IgD-negative memory B cell (primary cell): ENCODE measurements at regions not wholly inside any gene's neighbourhood (a gene's known extent, or its start where the extent isn't known, plus 50 kb on each side); places are given as distances from the start of the nearest gene placed in this dataset.

ENCODE experiments used
- H3K27ac Mint-ChIP-seq, 3 donors: one replicate each; pipeline ENCODE4 v1.8.0; 2020 to 2022; ENCODE audit warnings: mild to moderate bottlenecking in 3 of 3, mixed read lengths in 3 of 3, moderate library complexity in 1 of 3
- H3K27me3 Mint-ChIP-seq: one replicate; pipeline ENCODE4 v1.8.0; 2021; ENCODE audit warnings: mixed read lengths
- H3K36me3 Mint-ChIP-seq: one replicate; pipeline ENCODE4 v1.8.0; 2020; ENCODE audit warnings: mild to moderate bottlenecking, mixed read lengths
- H3K4me1 Mint-ChIP-seq, 3 donors: one replicate each; pipeline ENCODE4 v1.8.0; 2020 to 2022; ENCODE audit warnings: mixed read lengths in 3 of 3, mild to moderate bottlenecking in 1 of 3
- H3K4me3 Mint-ChIP-seq, 4 donors: one replicate each; pipeline ENCODE4 v1.8.0; 2020 to 2022; ENCODE audit warnings: mild to moderate bottlenecking in 4 of 4, mixed read lengths in 4 of 4, moderate library complexity in 3 of 4
- H3K9me3 Mint-ChIP-seq, 3 donors: one replicate each; pipeline ENCODE4 v1.8.0; 2020 to 2021; ENCODE audit warnings: mixed read lengths in 3 of 3, mild to moderate bottlenecking in 1 of 3

- Mint-ChIP-seq H3K4me1 (no peaks in the 10 kb centered on the region), H3K27me3 (no peaks in the 10 kb centered on the region), H3K36me3 (no peaks in the 10 kb centered on the region), H3K4me3 (no peak overlapping the region), H3K9me3 (peaks cover 0 to 6% (median 4%) of the 10 kb centered on the region in 3 donors), H3K27ac (no peak overlapping the region)
Measured at GRCh38 chr11:91164452-91164822, 941.6 kb upstream of the CHORDC1 start.

- Mint-ChIP-seq H3K27me3 (no peaks in the 10 kb centered on the region), H3K36me3 (no peaks in the 10 kb centered on the region), H3K27ac (no peak overlapping the region), H3K9me3 (peaks cover 0 to 6% (median 4%) of the 10 kb centered on the region in 3 donors), H3K4me3 (no peak overlapping the region), H3K4me1 (no peaks in the 10 kb centered on the region)
Measured at GRCh38 chr11:91163619-91164451, 941.0 kb upstream of the CHORDC1 start.

- Mint-ChIP-seq H3K27ac (no peak overlapping the region), H3K27me3 (no peaks in the 10 kb centered on the region), H3K9me3 (peaks cover 0 to 6% (median 4%) of the 10 kb centered on the region in 3 donors), H3K36me3 (no peaks in the 10 kb centered on the region), H3K4me3 (no peak overlapping the region), H3K4me1 (no peaks in the 10 kb centered on the region)
Measured at GRCh38 chr11:91160661-91161060, 937.8 kb upstream of the CHORDC1 start.

GRCh38 chr11:91158891-91159537 lies 936.2 kb upstream of the CHORDC1 start:
- Mint-ChIP-seq H3K4me1 (no peaks in the 10 kb centered on the region), H3K36me3 (no peaks in the 10 kb centered on the region), H3K9me3 (peaks cover 0 to 6% (median 2%) of the 10 kb centered on the region in 3 donors), H3K27me3 (no peaks in the 10 kb centered on the region), H3K4me3 (no peak overlapping the region), H3K27ac (no peak overlapping the region)

- no peaks in the 10 kb centered on the region for H3K36me3 Mint-ChIP-seq
- H3K27me3 Mint-ChIP-seq, result no peaks in the 10 kb centered on the region
- no peak overlapping the region for H3K4me3 Mint-ChIP-seq
- H3K4me1 Mint-ChIP-seq, result no peaks in the 10 kb centered on the region
- H3K9me3 Mint-ChIP-seq, result peaks cover 0 to 6% (median 2%) of the 10 kb centered on the region in 3 donors
- H3K27ac Mint-ChIP-seq, result no peak overlapping the region
Measured at GRCh38 chr11:91158297-91158696, 935.4 kb upstream of the CHORDC1 start.

- H3K27ac Mint-ChIP-seq, result no peak overlapping the region
Measured at GRCh38 chr11:91156041-91156440, 933.2 kb upstream of the CHORDC1 start.

GRCh38 chr11:91147885-91148284 lies 925.0 kb upstream of the CHORDC1 start:
- Mint-ChIP-seq H3K9me3 (peaks cover 4 to 9% (median 5%) of the 10 kb centered on the region in 3 donors), H3K27me3 (no peaks in the 10 kb centered on the region), H3K4me3 (no peak overlapping the region), H3K36me3 (no peaks in the 10 kb centered on the region), H3K4me1 (no peaks in the 10 kb centered on the region), H3K27ac (no peak overlapping the region)

More at GRCh38 chr11:91156041-91156440, 933.2 kb upstream of the CHORDC1 start:
- no peaks in the 10 kb centered on the region for H3K27me3 Mint-ChIP-seq
- no peaks in the 10 kb centered on the region for H3K36me3 Mint-ChIP-seq
- peaks cover 7 to 13% (median 9%) of the 10 kb centered on the region in 3 donors for H3K9me3 Mint-ChIP-seq
- no peak overlapping the region for H3K4me3 Mint-ChIP-seq
- no peaks in the 10 kb centered on the region for H3K4me1 Mint-ChIP-seq

- H3K27me3 Mint-ChIP-seq, result no peaks in the 10 kb centered on the region
- H3K4me3 Mint-ChIP-seq, result no peak overlapping the region
- H3K4me1 Mint-ChIP-seq, result no peaks in the 10 kb centered on the region
- H3K36me3 Mint-ChIP-seq, result no peaks in the 10 kb centered on the region
- no peak overlapping the region for H3K27ac Mint-ChIP-seq
- H3K9me3 Mint-ChIP-seq, result peaks cover 0 to 2% (median 1%) of the 10 kb centered on the region in 3 donors
Measured at GRCh38 chr11:91141655-91142054, 918.8 kb upstream of the CHORDC1 start.

GRCh38 chr11:91136631-91137030 lies 913.8 kb upstream of the CHORDC1 start:
- Mint-ChIP-seq H3K36me3 (no peaks in the 10 kb centered on the region), H3K27me3 (no peaks in the 10 kb centered on the region), H3K27ac (no peak overlapping the region), H3K4me3 (no peak overlapping the region), H3K4me1 (no peaks in the 10 kb centered on the region), H3K9me3 (peaks cover 0 to 2% (median 0%) of the 10 kb centered on the region in 3 donors)

GRCh38 chr11:91133361-91133760 lies 910.5 kb upstream of the CHORDC1 start:
- Mint-ChIP-seq H3K27me3 (no peaks in the 10 kb centered on the region), H3K9me3 (no peaks in the 10 kb centered on the region), H3K27ac (no peak overlapping the region), H3K4me3 (no peak overlapping the region), H3K4me1 (no peaks in the 10 kb centered on the region), H3K36me3 (no peaks in the 10 kb centered on the region)

GRCh38 chr11:91129596-91129995 lies 906.7 kb upstream of the CHORDC1 start:
- H3K27ac Mint-ChIP-seq, result no peak overlapping the region

GRCh38 chr11:91124363-91124762 lies 901.5 kb upstream of the CHORDC1 start:
- Mint-ChIP-seq H3K36me3 (no peaks in the 10 kb centered on the region), H3K4me3 (no peak overlapping the region), H3K27me3 (no peaks in the 10 kb centered on the region), H3K4me1 (no peaks in the 10 kb centered on the region), H3K27ac (no peak overlapping the region), H3K9me3 (peaks cover 2 to 8% (median 5%) of the 10 kb centered on the region in 3 donors)

More at GRCh38 chr11:91129596-91129995, 906.7 kb upstream of the CHORDC1 start:
- Mint-ChIP-seq H3K4me1 (no peaks in the 10 kb centered on the region), H3K4me3 (no peak overlapping the region), H3K9me3 (peaks cover 2 to 8% (median 5%) of the 10 kb centered on the region in 3 donors), H3K27me3 (no peaks in the 10 kb centered on the region), H3K36me3 (no peaks in the 10 kb centered on the region)

GRCh38 chr11:91115116-91115515 lies 892.3 kb upstream of the CHORDC1 start:
- Mint-ChIP-seq H3K9me3 (peaks cover 2 to 8% (median 5%) of the 10 kb centered on the region in 3 donors), H3K36me3 (no peaks in the 10 kb centered on the region), H3K27me3 (no peaks in the 10 kb centered on the region), H3K27ac (no peak overlapping the region), H3K4me1 (no peaks in the 10 kb centered on the region), H3K4me3 (no peak overlapping the region)

- no peaks in the 10 kb centered on the region for H3K36me3 Mint-ChIP-seq
- no peak overlapping the region for H3K27ac Mint-ChIP-seq
- no peaks in the 10 kb centered on the region for H3K4me1 Mint-ChIP-seq
- H3K4me3 Mint-ChIP-seq, result no peak overlapping the region
- H3K9me3 Mint-ChIP-seq, result peaks cover 0 to 7% (median 1%) of the 10 kb centered on the region in 3 donors
- H3K27me3 Mint-ChIP-seq, result no peaks in the 10 kb centered on the region
Measured at GRCh38 chr11:91104237-91104636, 881.4 kb upstream of the CHORDC1 start.

GRCh38 chr11:91100427-91100826 lies 877.6 kb upstream of the CHORDC1 start:
- Mint-ChIP-seq H3K27me3 (no peaks in the 10 kb centered on the region), H3K4me1 (no peaks in the 10 kb centered on the region), H3K4me3 (no peak overlapping the region), H3K27ac (no peak overlapping the region), H3K9me3 (peaks cover 1 to 8% (median 4%) of the 10 kb centered on the region in 3 donors), H3K36me3 (no peaks in the 10 kb centered on the region)
